Femur (tissue), 1 donor: ENCODE measurements at regions not wholly inside any gene's neighbourhood (a gene's known extent, or its start where the extent isn't known, plus 50 kb on each side); places are given as distances from the start of the nearest gene placed in this dataset.

ENCODE experiments used
- DNase-seq: peaks from one replicate; pipeline ENCODE4 v3.0.0-alpha.2; 2017

GRCh38 chr6:14966096-14966905, 279.6 kb upstream of the JARID2 start:
- DNase-seq: no peak

- no peak for DNase-seq
Measured at GRCh38 chr6:14966906-14967711, 278.8 kb upstream of the JARID2 start.

- DNase-seq: no peak
Measured at GRCh38 chr6:14968056-14968637, 277.7 kb upstream of the JARID2 start.

GRCh38 chr6:14969126-14969525, 276.7 kb upstream of the JARID2 start:
- DNase-seq: no peak

GRCh38 chr6:14972379-14973067, 273.3 kb upstream of the JARID2 start:
- no peak for DNase-seq

- DNase-seq: no peak
Measured at GRCh38 chr6:14974372-14974771, 271.5 kb upstream of the JARID2 start.

GRCh38 chr6:14974792-14975470, 270.9 kb upstream of the JARID2 start:
- no peak for DNase-seq

GRCh38 chr6:14975471-14975817, 270.4 kb upstream of the JARID2 start:
- no peak for DNase-seq

- DNase-seq: no peak
Measured at GRCh38 chr6:14977747-14978382, 268.0 kb upstream of the JARID2 start.

- DNase-seq: no peak
Measured at GRCh38 chr6:14981960-14982359, 263.9 kb upstream of the JARID2 start.

- no peak for DNase-seq
Measured at GRCh38 chr6:14983599-14984518, 262.0 kb upstream of the JARID2 start.

GRCh38 chr6:14984519-14984853, 261.4 kb upstream of the JARID2 start:
- DNase-seq: no peak

GRCh38 chr6:14985366-14985765, 260.5 kb upstream of the JARID2 start:
- DNase-seq: no peak

GRCh38 chr6:14986370-14986769, 259.5 kb upstream of the JARID2 start:
- DNase-seq: no peak

GRCh38 chr6:14987490-14987889, 258.4 kb upstream of the JARID2 start:
- no peak for DNase-seq

- DNase-seq: no peak
Measured at GRCh38 chr6:14992382-14992781, 253.5 kb upstream of the JARID2 start.

GRCh38 chr6:14995208-14995607, 250.7 kb upstream of the JARID2 start:
- DNase-seq: no peak

- DNase-seq: no peak
Measured at GRCh38 chr6:14995966-14996602, 249.8 kb upstream of the JARID2 start.

GRCh38 chr6:14996892-14997291, 249.0 kb upstream of the JARID2 start:
- no peak for DNase-seq

- no peak for DNase-seq
Measured at GRCh38 chr6:14997507-14997906, 248.4 kb upstream of the JARID2 start.

- no peak for DNase-seq
Measured at GRCh38 chr6:14999106-14999505, 246.8 kb upstream of the JARID2 start.
